Hypothalamus (tissue), 51 donors: ENCODE measurements at regions not wholly inside any gene's neighbourhood (a gene's known extent, or its start where the extent isn't known, plus 50 kb on each side); places are given as distances from the start of the nearest gene placed in this dataset.
"Not testable (repeated sequence)": the region's sequence is repeated elsewhere in the genome, so short reads cannot be mapped to it uniquely, and the experiment has no call there.

Source experiments
- DNase-seq, 51 donors: peaks; one replicate each; lab custom pipeline; 2025; lab: John Stamatoyannopoulos, UW

GRCh38 chr12:61137677-61138414, 1122.4 kb upstream of the USP15 start:
- DNase-seq, result no peak

GRCh38 chr12:61138415-61138759, 1121.8 kb upstream of the USP15 start:
- no peak for DNase-seq

DNA sequence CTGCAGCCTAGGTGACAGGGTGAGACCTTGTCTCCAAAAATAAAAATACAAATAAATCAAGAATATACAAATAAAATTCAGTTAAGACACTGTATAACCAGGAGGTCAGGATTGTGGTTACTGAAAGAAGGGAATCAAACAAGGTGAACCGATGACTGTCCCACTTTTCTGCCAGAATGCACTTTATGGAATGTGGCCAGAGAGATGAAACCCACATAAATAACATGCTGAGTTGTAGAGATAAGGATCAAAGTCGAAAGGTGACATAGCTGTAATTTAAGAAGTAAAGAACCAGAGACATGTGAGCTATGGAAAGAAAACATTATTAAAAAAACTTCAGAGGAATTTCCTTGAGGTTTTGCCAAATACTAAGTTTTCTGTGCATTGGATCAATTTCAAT, 1098.2 kb upstream of the USP15 start:
- no peak for DNase-seq

- DNase-seq, result peak in 16 of 51 donors; percentile 2 to 65 (median 6)
These were observed 1071.2 kb upstream of the USP15 start for GRCh38 chr12:61188801-61189595.

DNA sequence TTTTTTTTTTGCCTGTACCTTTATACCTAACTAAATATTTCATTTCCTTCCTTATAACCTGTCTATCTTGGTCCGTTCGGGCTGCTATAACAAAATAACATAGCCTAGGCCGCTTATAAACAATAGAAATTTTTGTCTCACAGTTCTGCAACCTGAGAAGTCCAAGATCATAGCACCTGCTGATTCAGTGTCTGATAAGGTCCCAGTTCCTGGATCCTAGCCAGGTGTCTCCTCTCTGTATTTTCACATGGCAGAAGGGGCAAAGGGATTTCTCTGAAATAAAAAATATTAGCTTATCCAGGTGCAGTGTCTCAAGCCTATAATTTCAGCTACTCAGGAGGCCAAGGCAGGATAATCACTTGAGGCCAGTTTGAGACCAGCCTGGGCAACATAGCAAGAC, 1046.6 kb upstream of the USP15 start:
- no peak for DNase-seq

DNA sequence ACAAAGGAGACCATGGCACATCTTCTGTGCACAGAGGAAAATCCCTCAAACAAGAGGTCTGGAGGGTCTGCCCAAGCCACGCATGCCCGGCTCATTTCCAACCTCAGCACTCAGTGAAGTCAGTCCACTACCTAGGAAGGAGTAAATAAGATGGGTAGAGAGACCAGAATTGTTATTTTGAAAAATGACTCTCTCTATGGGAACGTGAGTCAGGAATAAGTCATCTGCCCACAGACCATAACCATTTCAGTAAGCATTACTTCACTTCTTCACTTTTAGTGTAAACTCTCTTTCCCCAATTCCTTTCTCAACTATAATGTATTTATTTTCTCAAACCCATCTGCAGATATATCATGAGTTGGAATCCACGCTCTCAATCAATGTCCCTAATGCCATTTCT, 1039.9 kb upstream of the USP15 start:
- no peak for DNase-seq

DNA sequence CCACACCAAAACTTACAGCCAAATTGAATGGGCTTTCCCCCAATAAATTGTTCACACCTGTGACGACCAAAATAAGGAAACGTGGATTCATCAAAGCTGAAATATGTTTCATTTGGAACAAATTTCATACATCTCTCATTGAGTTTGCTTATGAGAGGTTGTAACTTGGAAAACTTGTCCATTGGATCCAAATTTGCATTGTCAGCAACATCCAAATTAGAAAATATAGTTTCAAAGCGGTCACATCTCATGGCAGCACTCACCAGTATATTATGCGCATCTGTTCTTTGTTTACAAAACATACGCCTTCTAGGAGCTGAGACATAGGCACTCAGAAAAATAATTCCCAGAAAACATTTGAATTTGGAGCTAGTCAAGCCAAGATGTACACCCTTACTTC, 1028.2 kb upstream of the USP15 start:
- DNase-seq, result no peak

DNA sequence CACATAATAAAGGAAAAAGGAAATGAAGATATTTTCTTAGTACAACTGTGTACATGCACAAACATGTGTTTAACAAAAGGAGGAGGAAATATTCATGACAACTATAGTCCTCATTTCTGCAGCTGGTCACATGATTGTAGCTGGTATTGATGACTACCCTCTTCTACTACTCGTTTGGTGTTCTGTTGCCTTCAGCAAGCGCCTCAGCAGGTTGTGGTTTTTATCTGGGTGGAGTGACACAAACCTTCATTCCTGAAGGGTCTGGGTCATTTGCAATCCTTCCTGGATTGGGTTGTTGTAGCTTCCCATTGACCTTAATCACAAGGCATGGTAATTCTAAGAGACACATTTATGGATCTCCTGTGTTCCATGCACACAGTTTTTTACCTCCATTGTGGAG, 1009.9 kb upstream of the USP15 start:
- DNase-seq, result no peak

GRCh38 chr12:61251076-61251475, 1009.1 kb upstream of the USP15 start:
- no peak for DNase-seq

DNA sequence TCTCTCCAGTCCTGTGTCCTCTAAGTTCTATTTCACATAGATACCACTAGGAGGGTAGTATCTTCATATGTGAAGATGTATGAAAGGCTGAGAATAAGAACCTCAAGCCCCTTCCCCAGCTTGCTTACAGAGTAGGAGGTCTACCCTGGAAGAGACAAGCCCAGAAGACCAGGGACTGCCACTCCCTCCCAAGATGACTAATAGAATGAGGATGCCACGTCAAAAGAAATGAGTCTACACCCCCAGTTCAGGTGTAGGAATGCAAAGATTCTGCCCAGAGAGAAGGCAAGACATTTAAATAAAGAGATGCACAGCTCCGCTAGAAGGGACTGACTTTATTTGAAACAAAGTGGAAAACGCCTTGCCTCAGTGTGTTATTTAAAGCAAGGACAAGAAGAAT, 1006.0 kb upstream of the USP15 start:
- DNase-seq, result no peak

GRCh38 chr12:61264294-61264693, 995.9 kb upstream of the USP15 start:
- not testable (repeated sequence) for DNase-seq

DNA sequence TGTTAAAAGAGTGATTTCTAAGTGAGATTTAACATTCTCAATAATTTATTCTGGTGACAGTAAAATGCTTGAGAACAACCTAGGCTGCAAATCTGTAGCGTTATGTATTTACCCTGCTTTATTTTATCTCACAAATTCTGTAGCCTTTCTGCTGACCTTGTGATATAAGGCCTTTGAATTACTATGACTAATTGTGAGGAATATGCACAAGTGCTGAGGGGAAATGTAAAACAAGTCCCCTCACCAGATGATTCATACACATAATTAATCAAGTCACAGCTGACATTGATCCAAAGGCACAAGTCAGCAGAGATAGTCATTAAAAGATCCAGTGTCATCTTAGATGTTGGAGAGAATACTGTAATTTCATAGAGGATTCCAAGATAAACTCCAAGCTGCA, 992.7 kb upstream of the USP15 start:
- DNase-seq, result no peak

GRCh38 chr12:61272441-61272840, 987.8 kb upstream of the USP15 start:
- DNase-seq, result no peak

DNA sequence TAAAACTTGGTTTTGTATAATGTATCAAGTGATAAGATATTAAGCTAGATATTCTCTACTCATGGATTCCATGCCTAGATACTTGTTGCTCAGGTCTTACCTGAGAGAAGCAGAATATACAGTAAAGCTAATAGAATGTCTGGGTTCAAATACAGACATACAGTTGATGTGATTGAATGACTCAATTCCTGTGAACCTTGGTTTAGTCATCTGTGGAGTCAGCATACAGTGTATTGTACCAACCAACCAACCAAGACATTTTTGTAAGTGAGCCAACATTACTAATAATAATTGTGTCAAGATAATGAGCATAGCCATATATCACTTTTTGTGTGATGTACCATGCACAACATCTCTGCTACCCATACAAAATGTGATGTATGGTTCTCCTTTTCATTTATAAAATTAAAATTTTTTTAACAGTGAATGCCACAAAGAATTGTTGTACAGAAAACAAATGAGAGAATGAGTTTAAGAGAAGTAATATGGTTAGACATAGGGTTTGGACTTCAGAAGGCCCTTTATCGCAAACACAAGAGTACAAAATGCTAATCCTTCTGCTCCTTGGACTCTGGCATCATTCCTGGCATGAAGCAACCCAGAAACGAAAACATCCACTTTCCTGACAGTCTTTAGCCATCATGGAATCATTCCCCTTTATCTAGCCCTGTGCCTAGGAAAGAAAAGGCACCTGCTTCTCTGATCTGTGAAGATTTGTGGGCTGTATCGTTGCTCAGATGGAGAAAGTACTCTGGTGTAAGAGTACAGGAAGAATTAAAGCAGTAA, 977.2 kb upstream of the USP15 start:
- DNase-seq, result no peak

DNA sequence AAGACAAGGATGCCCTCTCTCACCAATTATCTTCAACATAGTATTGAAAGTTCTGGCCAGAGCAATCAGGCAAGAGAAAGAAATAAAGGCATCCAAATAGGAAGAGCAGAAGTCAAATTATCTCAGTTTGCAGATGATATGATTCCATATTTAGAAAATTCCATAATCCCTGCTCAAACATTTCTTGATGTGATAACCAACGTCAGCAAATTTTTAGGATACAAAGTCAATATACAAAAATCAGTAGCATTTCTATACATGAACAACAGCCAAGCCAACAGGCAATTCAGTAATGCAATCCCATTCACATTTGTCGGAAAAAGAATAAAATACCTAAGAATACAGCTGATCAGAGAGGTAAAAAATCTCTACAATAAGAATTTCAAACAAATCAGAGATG, 969.7 kb upstream of the USP15 start:
- no peak for DNase-seq

DNA sequence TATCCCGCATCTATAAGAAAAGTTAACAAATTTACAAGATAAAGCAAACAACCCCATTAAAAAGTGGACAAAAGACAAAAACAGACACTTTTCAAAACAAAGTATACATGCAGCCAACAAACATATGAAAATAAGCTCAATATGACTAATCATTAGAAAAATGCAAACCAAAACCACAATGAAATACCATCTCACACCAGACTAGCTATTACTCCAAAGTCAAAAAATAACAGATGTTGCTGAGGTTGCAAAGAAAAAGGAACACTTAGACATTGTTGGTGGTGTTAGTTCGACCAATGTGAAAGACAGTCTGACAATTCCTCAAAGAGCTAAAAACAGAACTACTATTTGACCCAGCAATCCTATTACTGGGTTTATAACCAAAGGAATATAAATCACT, 968.6 kb upstream of the USP15 start:
- DNase-seq, result no peak

- DNase-seq, result not testable (repeated sequence)
These were observed 966.2 kb upstream of the USP15 start for GRCh38 chr12:61294011-61294410.

DNA sequence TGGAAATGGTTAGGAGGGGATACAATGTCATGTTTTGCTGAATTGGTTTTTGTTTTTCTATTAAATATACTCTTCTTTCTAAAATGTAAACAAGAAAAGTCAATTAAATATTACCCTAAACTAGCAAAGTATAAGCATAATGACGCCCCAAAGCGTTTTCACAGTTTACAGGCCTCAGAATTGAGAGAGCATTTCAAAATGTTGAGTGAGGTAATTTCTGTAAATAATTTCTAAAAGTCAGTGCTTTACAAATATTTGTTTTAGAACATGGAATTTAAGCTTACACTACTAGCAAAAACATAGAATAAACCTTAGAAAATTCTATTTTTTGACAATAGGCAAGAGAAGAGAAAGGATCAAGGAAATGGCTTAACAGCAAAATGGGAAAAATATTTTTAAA, 958.4 kb upstream of the USP15 start:
- DNase-seq, result no peak

- no peak for DNase-seq
These were observed 957.9 kb upstream of the USP15 start for GRCh38 chr12:61302282-61302681.

GRCh38 chr12:61308220-61308619, 952.0 kb upstream of the USP15 start:
- no peak for DNase-seq

DNA sequence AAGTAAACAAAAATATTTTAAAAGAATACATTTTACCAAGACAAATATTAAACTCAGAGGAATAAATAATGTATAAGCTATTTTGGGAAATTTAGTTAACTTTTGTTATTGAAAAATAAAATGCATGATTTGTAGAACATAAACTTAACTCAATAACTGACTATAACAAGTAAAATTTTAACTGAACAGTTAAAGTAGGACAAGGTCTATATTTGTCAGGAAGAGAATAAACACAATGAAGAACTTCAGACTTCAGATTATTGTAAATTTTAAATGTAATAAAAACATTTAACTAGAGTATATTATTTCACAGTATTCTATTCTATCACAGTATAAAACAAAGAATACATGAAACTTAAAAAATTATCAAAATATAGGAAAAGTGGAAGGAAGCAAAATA, 948.8 kb upstream of the USP15 start:
- no peak for DNase-seq

- DNase-seq, result no peak
These were observed 911.3 kb upstream of the USP15 start for GRCh38 chr12:61348871-61349270.
